ENCODE measurements at regions not wholly inside any gene's neighbourhood (a gene's known extent, or its start where the extent isn't known, plus 50 kb on each side); places are given as distances from the start of the nearest gene placed in this dataset.

GRCh38 chr5:60184606-60185005, 291.1 kb upstream of the PDE4D start:
- TF ChIP-seq CTCF (IDR thresholded peaks at IDR 0.05; ENCODE audit: poor library complexity, severe bottlenecking): no peak
- DNase-seq (ENCODE audit: low spot score) (no peak), ATAC-seq (ENCODE audit: low read depth) (no peak)
- H3K4me3 ChIP-seq (ENCODE audit: severe bottlenecking): no peak overlapping the region
- H3K27ac ChIP-seq (ENCODE audit: poor library complexity, severe bottlenecking): no peak overlapping the region
- no peaks in the 10 kb centered on the region for H3K9me3 ChIP-seq (ENCODE audit: severe bottlenecking)
- no peaks in the 10 kb centered on the region for H3K4me1 ChIP-seq (ENCODE audit: insufficient read depth, poor library complexity, severe bottlenecking)
- peaks cover 47% of the 10 kb centered on the region for H3K27me3 ChIP-seq (ENCODE audit: insufficient read depth, poor library complexity, severe bottlenecking)
- no peaks in the 10 kb centered on the region for H3K36me3 ChIP-seq (ENCODE audit: low read depth)

GRCh38 chr5:60183881-60184280, 290.4 kb upstream of the PDE4D start:
- no peak for TF ChIP-seq CTCF (IDR thresholded peaks at IDR 0.05; ENCODE audit: poor library complexity, severe bottlenecking)

GRCh38 chr5:60178101-60178500, 284.6 kb upstream of the PDE4D start:
- H3K27ac ChIP-seq (ENCODE audit: poor library complexity, severe bottlenecking): no peak overlapping the region
- no peak overlapping the region for H3K4me3 ChIP-seq (ENCODE audit: severe bottlenecking)
- H3K27me3 ChIP-seq (ENCODE audit: insufficient read depth, poor library complexity, severe bottlenecking): peaks cover 10% of the 10 kb centered on the region
- ATAC-seq (ENCODE audit: low read depth) (no peak), DNase-seq (ENCODE audit: low spot score) (no peak)
- H3K9me3 ChIP-seq (ENCODE audit: severe bottlenecking): no peaks in the 10 kb centered on the region
- no peak for TF ChIP-seq CTCF (IDR thresholded peaks at IDR 0.05; ENCODE audit: poor library complexity, severe bottlenecking)
- H3K4me1 ChIP-seq (ENCODE audit: insufficient read depth, poor library complexity, severe bottlenecking): no peaks in the 10 kb centered on the region
- no peaks in the 10 kb centered on the region for H3K36me3 ChIP-seq (ENCODE audit: low read depth)

More at GRCh38 chr5:60183881-60184280, 290.4 kb upstream of the PDE4D start:
- no peak for ATAC-seq (ENCODE audit: low read depth)
- Histone ChIP-seq H3K4me3 (ENCODE audit: severe bottlenecking) (no peak overlapping the region), H3K4me1 (ENCODE audit: insufficient read depth, poor library complexity, severe bottlenecking) (no peaks in the 10 kb centered on the region), H3K27me3 (ENCODE audit: insufficient read depth, poor library complexity, severe bottlenecking) (peaks cover 47% of the 10 kb centered on the region), H3K27ac (ENCODE audit: poor library complexity, severe bottlenecking) (no peak overlapping the region), H3K36me3 (ENCODE audit: low read depth) (no peaks in the 10 kb centered on the region), H3K9me3 (ENCODE audit: severe bottlenecking) (no peaks in the 10 kb centered on the region)
- DNase-seq (ENCODE audit: low spot score): no peak

- H3K36me3 ChIP-seq (ENCODE audit: low read depth): no peaks in the 10 kb centered on the region
- no peak for TF ChIP-seq CTCF (IDR thresholded peaks at IDR 0.05; ENCODE audit: poor library complexity, severe bottlenecking)
- ATAC-seq (ENCODE audit: low read depth): no peak
- DNase-seq (ENCODE audit: low spot score): no peak
- no peaks in the 10 kb centered on the region for H3K9me3 ChIP-seq (ENCODE audit: severe bottlenecking)
- H3K4me3 ChIP-seq (ENCODE audit: severe bottlenecking): no peak overlapping the region
- no peak overlapping the region for H3K27ac ChIP-seq (ENCODE audit: poor library complexity, severe bottlenecking)
- H3K4me1 ChIP-seq (ENCODE audit: insufficient read depth, poor library complexity, severe bottlenecking): no peaks in the 10 kb centered on the region
- H3K27me3 ChIP-seq (ENCODE audit: insufficient read depth, poor library complexity, severe bottlenecking): peaks cover 10% of the 10 kb centered on the region
These were observed 284.1 kb upstream of the PDE4D start for GRCh38 chr5:60177596-60177995.

- no peak for ATAC-seq (ENCODE audit: low read depth)
- H3K9me3 ChIP-seq (ENCODE audit: severe bottlenecking): no peaks in the 10 kb centered on the region
- H3K4me1 ChIP-seq (ENCODE audit: insufficient read depth, poor library complexity, severe bottlenecking): no peaks in the 10 kb centered on the region
These were observed 280.1 kb upstream of the PDE4D start for GRCh38 chr5:60173667-60174066.

More at GRCh38 chr5:60173667-60174066, 280.1 kb upstream of the PDE4D start:
- no peak overlapping the region for H3K27ac ChIP-seq (ENCODE audit: poor library complexity, severe bottlenecking)
- TF ChIP-seq CTCF (IDR thresholded peaks at IDR 0.05; ENCODE audit: poor library complexity, severe bottlenecking): no peak
- H3K36me3 ChIP-seq (ENCODE audit: low read depth): no peaks in the 10 kb centered on the region
- no peak for DNase-seq (ENCODE audit: low spot score)
- H3K27me3 ChIP-seq (ENCODE audit: insufficient read depth, poor library complexity, severe bottlenecking): peaks cover 23% of the 10 kb centered on the region
- no peak overlapping the region for H3K4me3 ChIP-seq (ENCODE audit: severe bottlenecking)

Data from RWPE2 (cell line).